NCI-H510A (cell line): ENCODE measurements at regions not wholly inside any gene's neighbourhood (a gene's known extent, or its start where the extent isn't known, plus 50 kb on each side); places are given as distances from the start of the nearest gene placed in this dataset.
"Not testable (repeated sequence)": the region's sequence is repeated elsewhere in the genome, so short reads cannot be mapped to it uniquely, and the experiment has no call there.

Source experiments
- DNase-seq: peaks from one replicate; lab custom pipeline; 2025; lab: John Stamatoyannopoulos, UW

GRCh38 chr2:175684466-175684865 lies 317.6 kb downstream of the LNPK start:
- no peak for DNase-seq

DNA sequence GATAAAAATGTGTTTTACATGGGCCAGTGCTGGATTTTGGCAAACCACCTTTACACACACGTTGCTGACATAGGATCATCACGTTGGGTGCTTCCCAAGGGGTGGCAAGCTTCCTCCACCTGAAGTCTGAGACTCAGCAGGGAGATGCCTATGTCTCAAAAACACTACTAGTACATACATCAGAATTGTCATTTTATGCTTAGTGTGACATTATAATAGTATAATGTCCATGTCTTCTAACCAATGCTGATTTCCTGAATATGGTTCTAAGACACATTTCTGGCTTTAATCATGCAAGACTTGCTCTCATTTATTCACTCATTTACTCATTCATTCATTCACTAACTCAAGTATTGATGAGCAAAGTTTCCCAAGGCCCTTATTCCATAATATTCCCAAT lies 322.3 kb downstream of the LNPK start:
- DNase-seq = no peak

- no peak for DNase-seq
Measured at GRCh38 chr2:175679231-175679630, 322.8 kb downstream of the LNPK start.

- no peak for DNase-seq
Measured at GRCh38 chr2:175677880-175678279, 324.2 kb downstream of the LNPK start.

GRCh38 chr2:175676813-175677212 lies 325.3 kb downstream of the LNPK start:
- DNase-seq = no peak

DNA sequence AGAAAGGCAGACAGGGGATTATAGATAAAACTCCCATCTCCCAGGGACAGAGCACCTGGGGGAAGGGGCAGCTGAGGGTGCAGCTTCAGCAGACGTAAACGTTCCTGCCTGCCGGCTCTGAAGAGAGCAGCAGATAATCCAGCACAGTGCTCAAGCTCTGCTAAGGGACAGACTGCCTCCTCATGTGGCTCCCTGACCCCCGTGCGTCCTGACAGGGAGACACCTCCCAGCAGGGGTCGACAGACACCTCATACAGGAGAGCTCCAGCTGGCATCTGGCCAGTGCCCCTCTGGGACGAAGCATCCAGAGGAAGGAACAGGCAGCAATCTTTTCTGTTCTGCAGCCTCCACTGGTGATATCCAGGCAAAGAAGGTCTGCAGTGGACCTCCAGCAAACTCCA lies 333.3 kb downstream of the LNPK start:
- not testable (repeated sequence) for DNase-seq

DNA sequence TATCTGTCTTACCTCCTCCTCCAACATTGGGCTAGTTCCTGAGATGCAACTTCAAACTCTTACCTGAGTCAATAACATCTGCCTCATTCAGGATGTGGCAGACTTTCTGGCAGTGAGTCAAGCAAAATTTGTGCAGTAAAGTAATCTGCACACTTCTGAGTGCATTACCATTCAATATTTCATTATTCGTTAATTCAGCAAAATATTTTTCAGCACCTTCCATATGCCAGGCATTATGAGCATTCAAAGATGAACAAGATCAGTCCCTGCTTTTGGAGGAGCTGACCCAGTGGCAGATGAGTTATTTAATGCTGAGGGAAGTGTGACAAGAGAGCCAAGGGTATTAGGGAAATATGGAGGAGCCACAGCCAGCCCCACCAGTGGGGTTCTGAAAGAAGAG lies 339.7 kb downstream of the LNPK start:
- no peak for DNase-seq

GRCh38 chr2:175648577-175649063 lies 353.4 kb downstream of the LNPK start:
- no peak for DNase-seq

DNA sequence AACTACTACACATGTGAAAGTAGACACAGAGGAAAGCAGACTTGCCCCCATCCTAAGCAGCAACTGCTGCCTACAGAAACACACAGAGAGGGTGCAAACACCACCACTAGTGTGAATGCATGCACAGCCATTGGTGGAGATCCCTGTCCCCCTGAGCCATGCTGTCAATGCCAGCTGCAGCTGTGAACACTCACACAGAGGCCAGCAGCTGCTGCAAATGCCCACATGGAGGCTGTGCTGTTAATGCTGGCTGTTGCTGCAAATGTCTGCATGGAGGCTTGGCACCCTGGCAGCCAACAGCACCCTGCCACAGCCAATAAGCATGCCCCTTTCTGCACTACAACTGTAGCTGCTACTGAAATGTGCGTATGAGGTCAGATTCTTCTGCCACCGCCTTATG lies 355.0 kb downstream of the LNPK start:
- no peak for DNase-seq

DNA sequence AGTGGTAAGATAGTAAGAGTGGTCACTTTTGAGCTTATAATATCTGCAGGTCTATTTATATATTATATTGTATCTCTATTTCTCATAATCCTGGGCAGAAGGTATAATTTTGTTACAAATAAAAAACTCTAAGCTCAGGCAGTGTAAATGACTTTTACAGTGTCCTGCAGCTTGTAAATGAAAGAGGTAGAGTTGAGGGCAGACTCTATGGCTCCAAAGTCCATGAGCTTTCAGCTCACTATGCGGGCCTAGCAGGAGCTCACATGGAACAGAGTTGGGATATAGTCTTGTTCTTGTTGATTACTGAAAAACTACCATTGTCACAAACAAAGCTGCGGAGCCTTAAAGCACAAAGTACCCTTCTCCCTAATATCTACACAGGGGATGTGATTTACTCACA lies 361.4 kb downstream of the LNPK start:
- no peak for DNase-seq

- no peak for DNase-seq
Measured at GRCh38 chr2:175633227-175633626, 368.8 kb downstream of the LNPK start.

DNA sequence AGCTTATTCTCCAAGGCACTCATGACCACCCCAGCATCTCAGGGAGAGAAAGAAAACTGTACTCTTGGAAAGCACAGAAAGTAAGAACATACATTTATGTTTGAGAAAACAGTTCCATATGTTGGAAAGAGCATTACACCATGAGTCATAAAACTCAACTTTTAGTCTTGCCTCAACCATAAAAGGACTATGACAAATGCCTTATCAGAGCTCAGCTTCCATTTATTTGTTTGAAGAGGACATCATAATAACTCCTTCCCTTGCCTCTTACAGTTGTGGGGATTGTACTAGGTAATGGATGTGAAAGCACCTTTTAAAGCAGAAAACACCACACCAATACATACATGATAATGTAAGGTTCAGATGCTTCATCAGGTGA lies 370.8 kb downstream of the LNPK start:
- DNase-seq = no peak

GRCh38 chr2:175630280-175631244 lies 371.5 kb downstream of the LNPK start:
- DNase-seq = peak; percentile 69

DNA sequence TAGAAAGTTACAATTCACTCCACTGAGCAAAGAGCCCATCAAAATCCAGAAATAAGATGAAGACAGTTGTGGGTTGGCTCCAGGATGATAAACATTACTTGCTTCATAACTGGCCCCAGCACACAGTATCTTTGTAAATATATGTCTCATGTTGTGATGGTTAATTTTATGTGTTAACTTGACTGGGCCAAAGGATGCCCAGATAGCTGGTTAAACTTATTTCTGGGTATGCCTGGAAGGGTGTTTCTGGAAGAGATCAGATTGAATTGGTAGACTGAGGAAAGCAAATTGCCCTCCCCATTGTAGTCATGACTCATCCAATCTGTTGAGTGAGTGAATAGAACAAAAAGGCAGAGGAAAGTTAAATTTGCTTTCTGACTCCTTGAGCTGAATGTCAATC lies 373.8 kb downstream of the LNPK start:
- no peak for DNase-seq

GRCh38 chr2:175627405-175627804 lies 374.7 kb downstream of the LNPK start:
- no peak for DNase-seq

- DNase-seq = no peak
Measured at GRCh38 chr2:175626796-175627195, 375.3 kb downstream of the LNPK start.

DNA sequence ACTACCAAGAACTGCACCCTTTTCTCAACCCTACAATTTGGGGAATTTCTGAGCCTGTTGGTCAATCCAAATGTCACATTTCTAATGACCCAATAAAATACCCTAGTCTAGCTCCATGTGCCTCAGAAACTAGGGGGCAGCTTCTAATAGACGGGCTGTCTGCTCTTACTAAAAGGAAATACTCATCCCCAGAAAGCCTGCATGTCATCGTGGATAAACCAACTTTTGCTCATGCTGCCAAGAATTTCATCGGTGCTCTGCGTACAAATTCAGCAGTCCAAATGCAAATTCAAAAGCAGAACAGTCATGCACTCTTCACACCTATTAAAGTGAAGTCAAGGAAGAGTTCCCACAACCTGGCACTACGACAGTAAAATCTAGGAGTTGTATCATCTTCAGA lies 377.3 kb downstream of the LNPK start:
- DNase-seq = no peak

GRCh38 chr2:175624211-175624761 lies 377.8 kb downstream of the LNPK start:
- no peak for DNase-seq

DNA sequence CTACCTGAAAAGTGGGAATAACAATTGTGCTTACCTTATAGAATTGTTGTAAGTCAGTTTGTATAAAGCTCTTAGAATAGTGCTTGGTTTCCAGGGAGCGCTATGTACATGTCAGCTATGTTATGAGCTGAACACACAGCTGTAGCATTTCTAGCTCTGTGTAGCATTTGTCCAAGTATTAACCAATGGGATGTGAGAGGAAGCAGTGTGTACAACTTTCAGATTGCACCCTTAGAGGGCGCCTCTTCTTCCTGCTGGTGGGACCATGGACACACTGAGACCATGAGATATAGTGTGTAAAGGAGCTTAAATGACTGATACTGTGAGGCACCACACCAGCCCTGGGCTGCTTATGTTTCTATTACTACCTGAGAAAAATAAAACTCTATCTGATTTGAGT lies 380.2 kb downstream of the LNPK start:
- DNase-seq = no peak

DNA sequence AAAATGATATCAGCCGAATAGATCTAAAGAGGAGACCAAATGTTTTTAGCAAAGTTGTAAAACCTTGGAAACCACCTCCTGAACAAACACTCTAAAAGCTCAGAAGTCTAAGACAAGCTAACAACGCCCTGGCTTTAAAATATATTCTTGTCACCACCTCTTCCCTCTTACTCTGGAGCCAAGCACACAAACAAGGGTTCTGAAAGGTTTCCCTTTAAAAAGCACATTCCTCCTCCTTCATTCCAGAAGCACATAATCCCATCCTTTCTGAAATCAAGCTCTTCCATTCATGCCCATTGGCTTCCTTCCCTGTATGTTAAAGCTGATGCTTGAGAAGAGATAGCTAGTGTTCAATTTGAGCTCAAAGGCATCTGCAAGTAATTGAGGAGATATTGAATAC lies 382.0 kb downstream of the LNPK start:
- no peak for DNase-seq

DNA sequence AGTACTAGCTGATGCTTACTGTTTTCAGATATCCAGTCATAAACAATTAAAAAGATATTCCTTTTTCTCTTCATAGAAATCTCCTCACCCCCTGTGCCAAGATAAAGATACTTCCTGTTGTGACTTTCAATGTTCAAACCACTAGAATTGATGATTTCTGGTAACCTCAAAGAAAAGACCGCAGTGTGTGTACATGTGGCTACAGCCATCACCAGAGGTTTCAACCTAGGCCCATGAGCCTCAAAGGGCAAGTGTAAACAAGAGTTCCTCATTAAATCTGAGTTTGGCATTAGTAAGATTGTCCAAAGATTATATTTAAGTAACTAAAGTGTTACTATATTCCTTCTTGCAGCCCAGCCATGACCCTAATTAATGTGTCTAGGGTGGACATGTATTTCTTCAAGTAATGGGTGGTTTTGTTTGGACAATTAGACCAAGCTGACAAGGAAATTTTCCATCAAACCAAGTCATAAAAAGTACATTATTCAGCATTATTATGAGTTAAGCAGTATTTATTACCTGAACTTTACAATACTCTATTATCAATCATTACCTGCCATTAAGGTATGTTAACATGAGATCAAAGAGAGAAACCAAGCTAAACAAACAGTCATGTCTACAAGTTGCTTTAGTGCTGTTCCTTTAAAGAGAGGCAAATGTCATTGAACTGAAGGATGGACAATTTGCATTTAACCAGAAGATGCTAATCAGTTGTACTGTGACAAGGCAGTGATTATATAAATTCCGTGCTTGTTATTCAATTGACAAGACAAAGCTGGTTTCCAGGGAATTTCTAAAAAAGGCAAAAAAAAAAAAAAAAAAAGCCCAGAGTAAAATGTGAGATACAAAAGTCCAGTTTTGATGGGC lies 382.7 kb downstream of the LNPK start:
- DNase-seq = no peak

DNA sequence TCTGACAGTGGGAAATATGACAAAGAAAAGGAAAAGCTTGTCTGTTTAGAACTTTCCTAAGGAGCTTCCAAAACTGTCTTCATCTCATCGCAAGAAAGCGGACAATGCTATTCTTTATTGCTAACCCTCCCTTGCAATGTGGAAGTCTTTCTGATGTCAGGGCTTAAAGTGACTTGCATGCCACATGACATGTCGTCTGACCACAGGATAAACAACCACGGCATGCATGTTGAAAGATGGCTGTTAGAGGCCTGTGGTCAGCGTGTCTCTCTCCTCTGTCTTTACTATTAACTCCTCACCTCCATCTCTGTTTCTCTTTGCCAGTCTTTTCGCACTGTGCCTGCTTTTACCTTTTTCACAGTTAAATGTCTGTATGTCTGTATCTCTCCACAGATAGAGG lies 389.8 kb downstream of the LNPK start:
- DNase-seq = no peak
